WTC11 (cell line): ENCODE measurements at regions not wholly inside any gene's neighbourhood (a gene's known extent, or its start where the extent isn't known, plus 50 kb on each side); places are given as distances from the start of the nearest gene placed in this dataset.

Source experiments
- ATAC-seq: fragments of 200-7000 bp; cut with Tn5 transposase; 2 replicates; pipeline ENCODE4 v1.10.0; 2021; ENCODE audit warnings: mild to moderate bottlenecking, moderate library complexity
- CTCF ChIA-PET: fragments of 300-600 bp; sonication (Branson Sonifier 250); formaldehyde crosslinking; loops from one replicate; lab custom pipeline; 2021; ENCODE audit warnings: antibody characterized with exemption; lab: Charles Lee
- POLR2A ChIA-PET: fragments of 350-600 bp; sonication (Branson Sonifier 250); formaldehyde crosslinking; loops from one replicate; lab custom pipeline; 2021; ENCODE audit warnings: antibody characterized with exemption; lab: Charles Lee
- DNase-seq: peaks from one replicate; pipeline ENCODE4 v3.0.0; 2021; ENCODE audit warnings: low spot score
- H3K27ac Mint-ChIP-seq: 2 replicates; pipeline ENCODE4 v1.8.0; 2021; ENCODE audit warnings: mixed read lengths
- H3K27me3 Mint-ChIP-seq: 2 replicates; pipeline ENCODE4 v1.8.0; 2021; ENCODE audit warnings: low read depth, mild to moderate bottlenecking, moderate library complexity, mixed read lengths
- H3K36me3 Mint-ChIP-seq: 2 replicates; pipeline ENCODE4 v1.8.0; 2021; ENCODE audit warnings: mixed read lengths
- H3K4me1 Mint-ChIP-seq: 2 replicates; pipeline ENCODE4 v1.8.0; 2022; ENCODE audit warnings: mixed read lengths
- H3K4me3 Mint-ChIP-seq: 2 replicates; pipeline ENCODE4 v1.8.0; 2021; ENCODE audit warnings: mild to moderate bottlenecking, moderate library complexity, mixed read lengths
- H3K9me3 Mint-ChIP-seq: 2 replicates; pipeline ENCODE4 v1.8.0; 2021; ENCODE audit warnings: mixed read lengths
- AFF4 ChIP-seq: sonication (generic); formaldehyde crosslinking; IDR thresholded peaks from 2 replicates; pipeline ENCODE4 v1.8.1; 2023; ENCODE audit warnings: mild to moderate bottlenecking, missing genetic modification reagents, borderline replicate concordance
- ATF1 ChIP-seq: sonication (generic); formaldehyde crosslinking; IDR thresholded peaks from 2 replicates; pipeline ENCODE4 v1.8.1; 2023; ENCODE audit warnings: mild to moderate bottlenecking, moderate library complexity, missing genetic modification reagents
- CREB1 ChIP-seq: sonication (generic); formaldehyde crosslinking; IDR thresholded peaks from 2 replicates; pipeline ENCODE4 v1.8.0; 2023; ENCODE audit warnings: mild to moderate bottlenecking, missing genetic modification reagents
- FOXJ3 ChIP-seq: sonication (generic); formaldehyde crosslinking; IDR thresholded peaks from 2 replicates; pipeline ENCODE4 v1.9.0; 2021; ENCODE audit warnings: missing genetic modification reagents, mild to moderate bottlenecking, borderline replicate concordance
- IRF1 ChIP-seq: sonication (generic); formaldehyde crosslinking; IDR thresholded peaks from 2 replicates; pipeline ENCODE4 v1.8.0; 2023; ENCODE audit warnings: missing genetic modification reagents
- MAX ChIP-seq: sonication (generic); formaldehyde crosslinking; IDR thresholded peaks from 2 replicates; pipeline ENCODE4 v1.8.0; 2022; ENCODE audit warnings: mild to moderate bottlenecking, missing genetic modification reagents
- MYBL2 ChIP-seq: sonication (generic); formaldehyde crosslinking; IDR thresholded peaks from 2 replicates; pipeline ENCODE4 v1.8.1; 2023; ENCODE audit warnings: mild to moderate bottlenecking, moderate library complexity, missing genetic modification reagents
- NR2C2 ChIP-seq: sonication (generic); formaldehyde crosslinking; IDR thresholded peaks from 2 replicates; pipeline ENCODE4 v1.8.0; 2022; ENCODE audit warnings: mild to moderate bottlenecking, missing genetic modification reagents
- ZNF138 ChIP-seq: sonication (generic); formaldehyde crosslinking; conservative IDR thresholded peaks from 2 replicates; pipeline ENCODE4 v1.8.1; 2022; ENCODE audit warnings: mild to moderate bottlenecking, moderate library complexity, missing genetic modification reagents
- ZNF232 ChIP-seq: sonication (generic); formaldehyde crosslinking; IDR thresholded peaks from 2 replicates; pipeline ENCODE4 v1.8.0; 2022; ENCODE audit warnings: mild to moderate bottlenecking, missing genetic modification reagents
- ZNF263 ChIP-seq: sonication (generic); formaldehyde crosslinking; IDR thresholded peaks from 2 replicates; pipeline ENCODE4 v1.8.1; 2022; ENCODE audit warnings: low read depth, mild to moderate bottlenecking, moderate library complexity, missing genetic modification reagents
- ZNF396 ChIP-seq: fragments of 250-450 bp; sonication (Bioruptor Pico); IDR thresholded peaks from 2 replicates; pipeline ENCODE4 v1.8.0; 2021; ENCODE audit warnings: mild to moderate bottlenecking, moderate library complexity, borderline replicate concordance
- ZNF671 ChIP-seq: fragments of 250-450 bp; sonication (Bioruptor Pico); IDR thresholded peaks from 2 replicates; pipeline ENCODE4 v1.8.0; 2021; ENCODE audit warnings: mild to moderate bottlenecking
- TF ChIP-seq, protein P1 (sequence below): sonication (generic); formaldehyde crosslinking; IDR thresholded peaks from 2 replicates; pipeline ENCODE4 v1.8.1; 2023; ENCODE audit warnings: mild to moderate bottlenecking, missing genetic modification reagents
- TF ChIP-seq, protein P2 (sequence below): fragments of 250-450 bp; sonication (Bioruptor Pico); IDR thresholded peaks from 2 replicates; pipeline ENCODE4 v1.9.0; 2021; ENCODE audit warnings: mild to moderate bottlenecking
- TF ChIP-seq, protein P3 (sequence below): sonication (generic); formaldehyde crosslinking; IDR thresholded peaks from 2 replicates; pipeline ENCODE4 v1.8.1; 2022; ENCODE audit warnings: missing genetic modification reagents, borderline replicate concordance
- TF ChIP-seq, protein P4 (sequence below): sonication (generic); formaldehyde crosslinking; IDR thresholded peaks from 2 replicates; pipeline ENCODE4 v1.8.1; 2023; ENCODE audit warnings: mild to moderate bottlenecking, missing genetic modification reagents, moderate library complexity
- TF ChIP-seq, protein P5 (sequence below): sonication (generic); formaldehyde crosslinking; IDR thresholded peaks from 2 replicates; pipeline ENCODE4 v1.8.1; 2022; ENCODE audit warnings: mild to moderate bottlenecking, moderate library complexity, missing genetic modification reagents

GRCh38 chr3:66655044-66655443 lies 154.2 kb upstream of the LRIG1 start (continued):
- TF ChIP-seq, protein P1, sequence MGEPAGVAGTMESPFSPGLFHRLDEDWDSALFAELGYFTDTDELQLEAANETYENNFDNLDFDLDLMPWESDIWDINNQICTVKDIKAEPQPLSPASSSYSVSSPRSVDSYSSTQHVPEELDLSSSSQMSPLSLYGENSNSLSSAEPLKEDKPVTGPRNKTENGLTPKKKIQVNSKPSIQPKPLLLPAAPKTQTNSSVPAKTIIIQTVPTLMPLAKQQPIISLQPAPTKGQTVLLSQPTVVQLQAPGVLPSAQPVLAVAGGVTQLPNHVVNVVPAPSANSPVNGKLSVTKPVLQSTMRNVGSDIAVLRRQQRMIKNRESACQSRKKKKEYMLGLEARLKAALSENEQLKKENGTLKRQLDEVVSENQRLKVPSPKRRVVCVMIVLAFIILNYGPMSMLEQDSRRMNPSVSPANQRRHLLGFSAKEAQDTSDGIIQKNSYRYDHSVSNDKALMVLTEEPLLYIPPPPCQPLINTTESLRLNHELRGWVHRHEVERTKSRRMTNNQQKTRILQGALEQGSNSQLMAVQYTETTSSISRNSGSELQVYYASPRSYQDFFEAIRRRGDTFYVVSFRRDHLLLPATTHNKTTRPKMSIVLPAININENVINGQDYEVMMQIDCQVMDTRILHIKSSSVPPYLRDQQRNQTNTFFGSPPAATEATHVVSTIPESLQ (CRISPR knock-in tag) = no peak
- TF ChIP-seq ZNF671 (no peak), ZNF396 (CRISPR knock-in tag) (no peak), MYBL2 (CRISPR knock-in tag) (no peak), ZNF263 (no peak), CREB1 (CRISPR knock-in tag) (no peak), NR2C2 (CRISPR knock-in tag) (no peak), FOXJ3 (CRISPR knock-in tag) (no peak), MAX (no peak)
- TF ChIP-seq, protein P2, sequence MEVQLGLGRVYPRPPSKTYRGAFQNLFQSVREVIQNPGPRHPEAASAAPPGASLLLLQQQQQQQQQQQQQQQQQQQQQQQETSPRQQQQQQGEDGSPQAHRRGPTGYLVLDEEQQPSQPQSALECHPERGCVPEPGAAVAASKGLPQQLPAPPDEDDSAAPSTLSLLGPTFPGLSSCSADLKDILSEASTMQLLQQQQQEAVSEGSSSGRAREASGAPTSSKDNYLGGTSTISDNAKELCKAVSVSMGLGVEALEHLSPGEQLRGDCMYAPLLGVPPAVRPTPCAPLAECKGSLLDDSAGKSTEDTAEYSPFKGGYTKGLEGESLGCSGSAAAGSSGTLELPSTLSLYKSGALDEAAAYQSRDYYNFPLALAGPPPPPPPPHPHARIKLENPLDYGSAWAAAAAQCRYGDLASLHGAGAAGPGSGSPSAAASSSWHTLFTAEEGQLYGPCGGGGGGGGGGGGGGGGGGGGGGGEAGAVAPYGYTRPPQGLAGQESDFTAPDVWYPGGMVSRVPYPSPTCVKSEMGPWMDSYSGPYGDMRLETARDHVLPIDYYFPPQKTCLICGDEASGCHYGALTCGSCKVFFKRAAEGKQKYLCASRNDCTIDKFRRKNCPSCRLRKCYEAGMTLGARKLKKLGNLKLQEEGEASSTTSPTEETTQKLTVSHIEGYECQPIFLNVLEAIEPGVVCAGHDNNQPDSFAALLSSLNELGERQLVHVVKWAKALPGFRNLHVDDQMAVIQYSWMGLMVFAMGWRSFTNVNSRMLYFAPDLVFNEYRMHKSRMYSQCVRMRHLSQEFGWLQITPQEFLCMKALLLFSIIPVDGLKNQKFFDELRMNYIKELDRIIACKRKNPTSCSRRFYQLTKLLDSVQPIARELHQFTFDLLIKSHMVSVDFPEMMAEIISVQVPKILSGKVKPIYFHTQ (CRISPR knock-in tag) = no peak
- TF ChIP-seq, protein P3, sequence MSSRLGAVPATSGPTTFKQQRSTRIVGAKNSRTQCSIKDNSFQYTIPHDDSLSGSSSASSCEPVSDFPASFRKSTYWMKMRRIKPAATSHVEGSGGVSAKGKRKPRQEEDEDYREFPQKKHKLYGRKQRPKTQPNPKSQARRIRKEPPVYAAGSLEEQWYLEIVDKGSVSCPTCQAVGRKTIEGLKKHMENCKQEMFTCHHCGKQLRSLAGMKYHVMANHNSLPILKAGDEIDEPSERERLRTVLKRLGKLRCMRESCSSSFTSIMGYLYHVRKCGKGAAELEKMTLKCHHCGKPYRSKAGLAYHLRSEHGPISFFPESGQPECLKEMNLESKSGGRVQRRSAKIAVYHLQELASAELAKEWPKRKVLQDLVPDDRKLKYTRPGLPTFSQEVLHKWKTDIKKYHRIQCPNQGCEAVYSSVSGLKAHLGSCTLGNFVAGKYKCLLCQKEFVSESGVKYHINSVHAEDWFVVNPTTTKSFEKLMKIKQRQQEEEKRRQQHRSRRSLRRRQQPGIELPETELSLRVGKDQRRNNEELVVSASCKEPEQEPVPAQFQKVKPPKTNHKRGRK (CRISPR knock-in tag) = no peak
- TF ChIP-seq, protein P4, sequence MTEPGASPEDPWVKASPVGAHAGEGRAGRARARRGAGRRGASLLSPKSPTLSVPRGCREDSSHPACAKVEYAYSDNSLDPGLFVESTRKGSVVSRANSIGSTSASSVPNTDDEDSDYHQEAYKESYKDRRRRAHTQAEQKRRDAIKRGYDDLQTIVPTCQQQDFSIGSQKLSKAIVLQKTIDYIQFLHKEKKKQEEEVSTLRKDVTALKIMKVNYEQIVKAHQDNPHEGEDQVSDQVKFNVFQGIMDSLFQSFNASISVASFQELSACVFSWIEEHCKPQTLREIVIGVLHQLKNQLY (CRISPR knock-in tag) = no peak

- TF ChIP-seq AFF4 (no peak), CREB1 (CRISPR knock-in tag) (no peak), ZNF232 (CRISPR knock-in tag) (no peak), IRF1 (CRISPR knock-in tag) (no peak), ATF1 (CRISPR knock-in tag) (no peak), ZNF138 (CRISPR knock-in tag) (no peak)
- TF ChIP-seq, protein P4 (CRISPR knock-in tag) = no peak
- TF ChIP-seq, protein P5, sequence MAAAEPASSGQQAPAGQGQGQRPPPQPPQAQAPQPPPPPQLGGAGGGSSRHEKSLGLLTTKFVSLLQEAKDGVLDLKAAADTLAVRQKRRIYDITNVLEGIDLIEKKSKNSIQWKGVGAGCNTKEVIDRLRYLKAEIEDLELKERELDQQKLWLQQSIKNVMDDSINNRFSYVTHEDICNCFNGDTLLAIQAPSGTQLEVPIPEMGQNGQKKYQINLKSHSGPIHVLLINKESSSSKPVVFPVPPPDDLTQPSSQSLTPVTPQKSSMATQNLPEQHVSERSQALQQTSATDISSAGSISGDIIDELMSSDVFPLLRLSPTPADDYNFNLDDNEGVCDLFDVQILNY (CRISPR knock-in tag) = no peak
- TF ChIP-seq, protein P3 (CRISPR knock-in tag) = no peak
- TF ChIP-seq, all 79 proteins: peak for 0
- ChIA-PET CTCF (interaction anchor here (1.2 kb wide), 1 partner anchor 17 kb away, joined by 3 read pairs; no protein-coding TSS in a partner anchor), POLR2A (no interaction called here)
- DNase-seq (no peak), ATAC-seq (no peak)
- Mint-ChIP-seq H3K4me3 (no peak overlapping the region), H3K27ac (no peak overlapping the region), H3K4me1 (peaks cover 4% of the 10 kb centered on the region), H3K36me3 (peaks cover 3% of the 10 kb centered on the region), H3K27me3 (peaks cover 2% of the 10 kb centered on the region; the same call in 1 of the 2 replicates), H3K9me3 (peaks cover 7% of the 10 kb centered on the region)
Observed at GRCh38 chr3:66655671-66656070, 154.8 kb upstream of the LRIG1 start.
